ENCODE measurements at regions not wholly inside any gene's neighbourhood (a gene's known extent, or its start where the extent isn't known, plus 50 kb on each side); places are given as distances from the start of the nearest gene placed in this dataset.

- Histone ChIP-seq H3K79me2 (ENCODE audit: control insufficient read depth, insufficient read depth, low read length, poor library complexity) (no peaks in the 10 kb centered on the region), H3K4me3 (ENCODE audit: low read depth, low read length) (no peak overlapping the region), H3K79me1 (ENCODE audit: low read length) (no peaks in the 10 kb centered on the region), H2AFZ (ENCODE audit: insufficient read depth, low read length, poor library complexity) (no peak overlapping the region), H4K91ac (ENCODE audit: low read depth, low read length) (no peak overlapping the region), H3K23ac (ENCODE audit: low read length) (no peak overlapping the region), H3K27ac (ENCODE audit: low read depth, low read length) (no peak overlapping the region), H4K12ac (ENCODE audit: low read depth, low read length) (no peak overlapping the region), H3K18ac (ENCODE audit: low read length) (no peak overlapping the region), H3K9ac (ENCODE audit: low read length) (no peak overlapping the region), H4K8ac (ENCODE audit: low read depth, low read length) (no peak overlapping the region), H2BK120ac (ENCODE audit: insufficient read depth, low read length, poor library complexity) (no peak overlapping the region), H3K14ac (ENCODE audit: low read length) (no peak overlapping the region), H3K4me1 (ENCODE audit: control insufficient read depth in 1 of 2, insufficient read depth in 2 of 2, low read length in 2 of 2) (no peaks in the 10 kb centered on the region), H2BK12ac (ENCODE audit: low read length) (no peak overlapping the region), H2BK5ac (ENCODE audit: low read depth, low read length, poor library complexity) (no peak overlapping the region), H3K9me3 (ENCODE audit: insufficient read depth, low read depth, low read length) (no peaks in the 10 kb centered on the region), H3K4ac (ENCODE audit: low read depth, low read length) (no peak overlapping the region), H3K27me3 (ENCODE audit: insufficient read depth, low read length) (no peaks in the 10 kb centered on the region), H2AK5ac (ENCODE audit: low read length) (no peak overlapping the region), H3K4me2 (ENCODE audit: low read length) (no peak overlapping the region), H3K36me3 (ENCODE audit: control insufficient read depth in 1 of 2, insufficient read depth in 2 of 2, low read length in 2 of 2) (no peaks in the 10 kb centered on the region)
- DNase-seq = no peak
- no CpG with 5 or more reads among the region's 4 CpGs for WGBS (ENCODE audit: extremely low coverage, insufficient coverage, insufficient read length)
Observed at GRCh38 chr1:199135901-199136300, 497.1 kb downstream of the PTPRC start.

- no peak overlapping the region for H2BK120ac ChIP-seq (ENCODE audit: insufficient read depth, low read length, poor library complexity)
- no peaks in the 10 kb centered on the region for H3K27me3 ChIP-seq (ENCODE audit: insufficient read depth, low read length)
- no peak for DNase-seq
Observed at GRCh38 chr1:199138061-199138460, 499.2 kb downstream of the PTPRC start.

GRCh38 chr1:199149591-199149990 lies 510.8 kb downstream of the PTPRC start:
- Histone ChIP-seq H2BK12ac (ENCODE audit: low read length) (no peak overlapping the region), H3K14ac (ENCODE audit: low read length) (no peak overlapping the region), H3K36me3 (ENCODE audit: control insufficient read depth in 1 of 2, insufficient read depth in 2 of 2, low read length in 2 of 2) (no peaks in the 10 kb centered on the region), H3K27me3 (ENCODE audit: insufficient read depth, low read length) (no peaks in the 10 kb centered on the region), H4K8ac (ENCODE audit: low read depth, low read length) (no peak overlapping the region), H4K12ac (ENCODE audit: low read depth, low read length) (no peak overlapping the region), H3K79me1 (ENCODE audit: low read length) (no peaks in the 10 kb centered on the region), H3K9ac (ENCODE audit: low read length) (no peak overlapping the region), H3K4ac (ENCODE audit: low read depth, low read length) (no peak overlapping the region), H3K79me2 (ENCODE audit: control insufficient read depth, insufficient read depth, low read length, poor library complexity) (no peaks in the 10 kb centered on the region), H3K9me3 (ENCODE audit: insufficient read depth, low read depth, low read length) (no peaks in the 10 kb centered on the region), H2AK5ac (ENCODE audit: low read length) (no peak overlapping the region), H2AFZ (ENCODE audit: insufficient read depth, low read length, poor library complexity) (no peak overlapping the region), H3K23ac (ENCODE audit: low read length) (no peak overlapping the region), H3K27ac (ENCODE audit: low read depth, low read length) (no peak overlapping the region), H3K4me1 (ENCODE audit: control insufficient read depth in 1 of 2, insufficient read depth in 2 of 2, low read length in 2 of 2) (no peaks in the 10 kb centered on the region), H3K4me2 (ENCODE audit: low read length) (no peak overlapping the region), H3K4me3 (ENCODE audit: low read depth, low read length) (no peak overlapping the region), H4K91ac (ENCODE audit: low read depth, low read length) (no peak overlapping the region), H2BK120ac (ENCODE audit: insufficient read depth, low read length, poor library complexity) (no peak overlapping the region), H3K18ac (ENCODE audit: low read length) (no peak overlapping the region), H2BK5ac (ENCODE audit: low read depth, low read length, poor library complexity) (no peak overlapping the region)
- WGBS (ENCODE audit: extremely low coverage, insufficient coverage, insufficient read length) = no CpG with 5 or more reads among the region's 2 CpGs
- no peak for DNase-seq

More at GRCh38 chr1:199138061-199138460, 499.2 kb downstream of the PTPRC start:
- Histone ChIP-seq H3K4me2 (ENCODE audit: low read length) (no peak overlapping the region), H4K91ac (ENCODE audit: low read depth, low read length) (no peak overlapping the region), H3K79me2 (ENCODE audit: control insufficient read depth, insufficient read depth, low read length, poor library complexity) (no peaks in the 10 kb centered on the region), H2BK5ac (ENCODE audit: low read depth, low read length, poor library complexity) (no peak overlapping the region), H3K27ac (ENCODE audit: low read depth, low read length) (no peak overlapping the region), H3K9me3 (ENCODE audit: insufficient read depth, low read depth, low read length) (no peaks in the 10 kb centered on the region), H2BK12ac (ENCODE audit: low read length) (no peak overlapping the region), H3K23ac (ENCODE audit: low read length) (no peak overlapping the region), H3K4me3 (ENCODE audit: low read depth, low read length) (no peak overlapping the region), H4K8ac (ENCODE audit: low read depth, low read length) (no peak overlapping the region), H4K12ac (ENCODE audit: low read depth, low read length) (no peak overlapping the region), H3K79me1 (ENCODE audit: low read length) (no peaks in the 10 kb centered on the region), H3K18ac (ENCODE audit: low read length) (no peak overlapping the region), H2AK5ac (ENCODE audit: low read length) (no peak overlapping the region), H3K9ac (ENCODE audit: low read length) (no peak overlapping the region), H3K4ac (ENCODE audit: low read depth, low read length) (no peak overlapping the region), H2AFZ (ENCODE audit: insufficient read depth, low read length, poor library complexity) (no peak overlapping the region), H3K14ac (ENCODE audit: low read length) (no peak overlapping the region), H3K36me3 (ENCODE audit: control insufficient read depth in 1 of 2, insufficient read depth in 2 of 2, low read length in 2 of 2) (no peaks in the 10 kb centered on the region), H3K4me1 (ENCODE audit: control insufficient read depth in 1 of 2, insufficient read depth in 2 of 2, low read length in 2 of 2) (no peaks in the 10 kb centered on the region)
- WGBS (ENCODE audit: extremely low coverage, insufficient coverage, insufficient read length) = no CpG with 5 or more reads among the region's 1 CpG

- WGBS (ENCODE audit: extremely low coverage, insufficient coverage, insufficient read length) = no CpG with 5 or more reads among the region's 1 CpG
Observed at GRCh38 chr1:199150756-199151155, 511.9 kb downstream of the PTPRC start.

More at GRCh38 chr1:199150756-199151155, 511.9 kb downstream of the PTPRC start:
- H3K27ac ChIP-seq (ENCODE audit: low read depth, low read length) = no peak overlapping the region
- H3K9ac ChIP-seq (ENCODE audit: low read length) = no peak overlapping the region
- H4K91ac ChIP-seq (ENCODE audit: low read depth, low read length) = no peak overlapping the region
- no peak overlapping the region for H4K12ac ChIP-seq (ENCODE audit: low read depth, low read length)
- H3K79me1 ChIP-seq (ENCODE audit: low read length) = no peaks in the 10 kb centered on the region
- no peak overlapping the region for H3K23ac ChIP-seq (ENCODE audit: low read length)
- no peaks in the 10 kb centered on the region for H3K36me3 ChIP-seq (ENCODE audit: control insufficient read depth in 1 of 2, insufficient read depth in 2 of 2, low read length in 2 of 2)
- H3K9me3 ChIP-seq (ENCODE audit: insufficient read depth, low read depth, low read length) = no peaks in the 10 kb centered on the region
- H3K18ac ChIP-seq (ENCODE audit: low read length) = no peak overlapping the region
- H3K4me3 ChIP-seq (ENCODE audit: low read depth, low read length) = no peak overlapping the region
- no peak overlapping the region for H2BK120ac ChIP-seq (ENCODE audit: insufficient read depth, low read length, poor library complexity)
- no peak overlapping the region for H4K8ac ChIP-seq (ENCODE audit: low read depth, low read length)
- H3K4me1 ChIP-seq (ENCODE audit: control insufficient read depth in 1 of 2, insufficient read depth in 2 of 2, low read length in 2 of 2) = no peaks in the 10 kb centered on the region
- no peak overlapping the region for H3K14ac ChIP-seq (ENCODE audit: low read length)
- H2BK12ac ChIP-seq (ENCODE audit: low read length) = no peak overlapping the region
- DNase-seq = no peak
- no peak overlapping the region for H3K4me2 ChIP-seq (ENCODE audit: low read length)
- H2BK5ac ChIP-seq (ENCODE audit: low read depth, low read length, poor library complexity) = no peak overlapping the region
- H3K4ac ChIP-seq (ENCODE audit: low read depth, low read length) = no peak overlapping the region
- H2AK5ac ChIP-seq (ENCODE audit: low read length) = no peak overlapping the region
- no peaks in the 10 kb centered on the region for H3K27me3 ChIP-seq (ENCODE audit: insufficient read depth, low read length)
- H3K79me2 ChIP-seq (ENCODE audit: control insufficient read depth, insufficient read depth, low read length, poor library complexity) = no peaks in the 10 kb centered on the region
- H2AFZ ChIP-seq (ENCODE audit: insufficient read depth, low read length, poor library complexity) = no peak overlapping the region

Measured in trophoblast cell (in vitro differentiated cells and primary cell).